Kidney capillary endothelial cell (primary cell): ENCODE measurements at regions not wholly inside any gene's neighbourhood (a gene's known extent, or its start where the extent isn't known, plus 50 kb on each side); places are given as distances from the start of the nearest gene placed in this dataset.
A peak's percentile ranks its signal among the peaks of the same experiment; 100 is the strongest.
"Not testable (repeated sequence)": the region's sequence is repeated elsewhere in the genome, so short reads cannot be mapped to it uniquely, and the experiment has no call there.

Source experiments
- DNase-seq: peaks from one replicate; pipeline ENCODE4 v3.0.0-alpha.2; 2018; ENCODE audit warnings: low spot score

- no peak for DNase-seq
Observed at GRCh38 chr3:16076564-16076963, 97.9 kb upstream of the GALNT15 start.

DNA sequence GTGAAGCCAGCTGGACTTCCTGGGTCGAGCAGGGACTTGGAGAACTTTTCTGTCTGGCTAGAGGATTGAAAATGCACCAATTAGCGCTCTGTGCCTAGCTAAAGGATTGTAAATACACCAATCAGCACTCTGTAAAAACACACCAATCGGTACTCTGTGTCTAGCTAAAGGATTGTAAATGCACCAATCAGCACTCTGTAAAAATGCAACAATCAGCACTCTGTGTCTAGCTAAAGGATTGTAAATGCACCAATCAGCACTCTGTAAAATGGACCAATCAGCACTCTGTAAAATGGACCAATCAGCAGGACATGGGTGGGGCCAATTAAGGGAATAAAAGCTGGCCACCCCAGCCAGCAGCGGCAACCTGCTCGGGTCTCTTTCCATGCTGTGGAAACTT lies 97.3 kb upstream of the GALNT15 start:
- not testable (repeated sequence) for DNase-seq

- DNase-seq, result not testable (repeated sequence)
Observed at GRCh38 chr3:16077681-16078080, 96.8 kb upstream of the GALNT15 start.

DNA sequence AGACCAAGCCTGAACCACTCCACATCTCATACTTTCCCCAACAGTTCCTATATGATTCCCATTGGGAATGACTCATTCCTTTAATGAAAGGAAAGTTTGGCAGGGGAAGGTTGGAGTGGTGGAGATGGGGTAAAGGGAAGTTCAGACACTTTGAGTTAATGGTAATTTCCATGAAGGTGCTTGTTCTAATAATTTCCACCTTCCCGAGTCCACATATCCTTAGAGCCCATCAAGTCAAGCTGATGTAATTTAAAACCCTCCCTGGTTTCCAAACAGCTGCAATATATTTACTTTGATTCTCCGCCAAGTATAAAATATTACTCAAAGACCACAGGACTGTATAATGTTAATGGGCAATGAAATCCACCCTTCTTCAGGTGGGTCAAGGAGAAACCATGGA lies 95.0 kb upstream of the GALNT15 start:
- no peak for DNase-seq

- no peak for DNase-seq
Observed at GRCh38 chr3:16081661-16082060, 92.8 kb upstream of the GALNT15 start.

- peak; percentile 90 for DNase-seq
Observed at GRCh38 chr3:16084887-16085286, 89.6 kb upstream of the GALNT15 start.

DNA sequence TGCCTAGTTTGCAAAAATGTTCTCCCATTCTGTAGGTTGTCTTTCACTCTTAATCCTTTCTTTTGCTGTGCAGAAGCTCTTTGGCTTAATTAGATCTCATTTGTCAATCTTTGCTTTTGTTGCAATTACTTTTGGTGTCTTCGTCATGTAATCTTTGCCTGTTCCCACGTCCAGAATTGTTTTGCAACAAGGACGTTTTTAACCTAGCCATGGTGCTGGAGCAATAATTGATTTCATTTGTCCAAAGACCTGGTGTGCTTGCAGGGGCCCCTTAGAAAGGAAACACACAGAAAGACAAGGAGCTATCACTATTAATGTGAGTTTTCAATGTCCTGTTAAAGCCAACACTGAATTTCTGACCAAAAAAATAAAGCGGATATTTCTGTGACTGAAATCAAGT lies 89.1 kb upstream of the GALNT15 start:
- no peak for DNase-seq

GRCh38 chr3:16085884-16086608 lies 88.4 kb upstream of the GALNT15 start:
- no peak for DNase-seq

DNA sequence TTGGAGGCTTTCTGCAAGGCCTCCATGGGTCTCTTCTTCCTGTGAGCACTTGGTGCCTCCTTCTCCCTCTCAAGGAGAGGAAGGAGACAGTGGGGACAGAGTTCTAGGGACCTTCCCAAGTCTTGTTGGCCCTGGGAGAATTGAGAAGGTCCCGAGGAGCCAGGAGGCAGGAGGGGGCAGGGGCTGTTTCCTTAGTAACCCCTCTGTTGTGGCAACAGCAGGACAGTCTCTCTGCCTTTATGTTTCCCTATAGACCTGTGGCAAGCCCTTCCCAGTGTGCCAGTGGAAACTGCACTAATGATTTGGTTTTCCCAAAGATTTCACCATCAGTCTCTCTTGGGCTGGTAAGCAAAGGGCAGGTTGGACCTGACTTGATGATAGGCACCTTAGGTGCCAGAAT lies 87.8 kb upstream of the GALNT15 start:
- DNase-seq, result no peak

DNA sequence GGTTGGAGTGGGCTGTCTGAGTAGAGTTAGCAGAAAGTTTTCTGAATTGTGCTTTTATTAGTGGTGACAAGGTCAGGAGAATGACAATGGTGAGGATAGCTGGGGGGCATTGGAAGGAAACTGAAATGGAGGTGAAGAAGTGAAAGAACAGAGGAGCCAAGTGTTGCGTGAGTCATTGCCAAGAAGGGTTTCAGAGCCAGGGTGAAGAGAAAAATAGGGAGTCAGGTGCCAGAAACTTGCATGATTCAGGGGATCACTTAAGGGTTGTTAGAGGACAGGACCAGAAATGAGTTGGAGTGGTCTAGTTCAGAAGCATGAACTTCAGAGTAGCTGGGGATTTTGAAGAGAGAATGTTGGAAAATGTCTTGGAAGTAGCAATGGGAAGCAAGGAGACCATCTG lies 86.0 kb upstream of the GALNT15 start:
- no peak for DNase-seq

DNA sequence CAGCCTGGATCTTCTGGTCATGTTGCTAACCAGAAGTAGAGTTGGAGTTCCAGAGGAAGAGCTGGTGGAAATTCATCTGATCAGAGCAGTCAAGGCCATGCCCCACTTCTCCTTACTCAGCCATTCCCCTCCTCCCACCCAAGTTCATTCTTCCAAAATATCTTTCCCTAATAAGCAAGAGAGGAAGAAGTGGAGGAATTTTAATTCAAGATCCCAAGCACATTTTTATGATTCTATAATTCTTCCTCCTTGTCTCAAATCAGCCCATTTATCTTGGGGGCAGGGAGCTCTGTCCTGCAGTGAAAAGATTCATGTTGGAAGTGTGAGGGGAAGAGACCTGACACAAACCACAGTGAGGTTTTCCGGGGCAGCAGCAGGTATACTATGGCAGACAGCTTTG lies 85.0 kb upstream of the GALNT15 start:
- no peak for DNase-seq

DNA sequence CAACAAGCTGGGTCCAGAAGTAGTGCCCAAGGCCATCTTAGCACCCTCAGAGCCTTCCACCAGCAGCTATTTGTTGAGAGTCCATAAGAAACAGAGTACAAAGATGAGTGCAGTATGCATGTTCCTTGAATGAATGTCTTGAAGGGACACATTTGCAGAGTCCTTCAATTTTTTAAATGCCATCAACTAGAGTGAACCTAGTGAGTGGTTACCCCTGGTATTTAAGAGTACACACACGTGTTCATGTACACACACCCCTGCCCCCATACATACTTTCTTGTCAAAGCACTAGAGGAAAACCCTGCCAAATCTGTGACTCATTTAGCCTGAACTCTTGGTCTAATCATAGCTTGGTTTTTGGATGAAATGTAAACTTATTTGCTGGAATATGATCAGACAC lies 84.5 kb upstream of the GALNT15 start:
- no peak for DNase-seq

DNA sequence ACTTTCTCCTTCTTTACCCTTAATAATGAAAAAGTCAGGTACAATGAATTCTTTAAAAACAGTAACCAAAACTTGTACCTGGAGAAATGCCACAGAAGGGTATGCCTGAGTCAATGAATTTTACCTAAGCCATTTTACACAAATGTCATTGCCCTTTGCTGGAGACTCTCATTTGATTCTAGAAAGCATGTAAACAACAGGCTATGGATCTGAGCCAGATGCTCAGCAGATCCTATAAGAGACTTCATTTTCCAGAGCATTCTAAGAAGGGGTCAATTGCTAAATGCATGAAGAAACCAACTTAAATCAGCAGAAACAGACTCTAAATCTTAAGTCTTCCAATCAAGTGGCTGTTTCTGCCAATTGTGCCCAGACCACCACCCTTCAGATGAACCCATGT lies 83.8 kb upstream of the GALNT15 start:
- DNase-seq, result no peak

DNA sequence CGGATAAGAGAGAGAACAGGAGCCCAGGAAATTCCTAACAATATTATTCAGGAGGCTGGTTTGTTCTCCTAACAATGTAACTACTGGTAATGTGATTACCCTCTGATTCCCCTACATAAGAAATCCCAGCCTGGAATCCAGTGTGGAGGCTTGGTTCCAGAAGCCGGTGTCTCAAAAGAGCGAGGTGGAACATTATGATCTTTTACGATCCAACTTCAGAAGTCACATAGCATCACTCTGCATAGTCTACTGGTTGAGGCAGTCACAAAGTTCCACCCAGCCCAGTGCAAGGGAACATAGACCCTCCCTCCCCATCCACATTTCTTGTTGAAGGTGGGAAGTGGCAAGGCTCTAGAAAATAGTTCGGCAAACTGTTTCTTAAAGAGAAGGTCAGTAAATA lies 81.6 kb upstream of the GALNT15 start:
- DNase-seq, result no peak

- no peak for DNase-seq
Observed at GRCh38 chr3:16101295-16102186, 72.9 kb upstream of the GALNT15 start.

GRCh38 chr3:16102187-16102561 lies 72.3 kb upstream of the GALNT15 start:
- no peak for DNase-seq

GRCh38 chr3:16102905-16103364 lies 71.5 kb upstream of the GALNT15 start:
- DNase-seq, result no peak

- DNase-seq, result no peak
Observed at GRCh38 chr3:16103472-16103871, 71.0 kb upstream of the GALNT15 start.

GRCh38 chr3:16104156-16104555 lies 70.3 kb upstream of the GALNT15 start:
- no peak for DNase-seq

- no peak for DNase-seq
Observed at GRCh38 chr3:16106050-16106449, 68.4 kb upstream of the GALNT15 start.

GRCh38 chr3:16108424-16108823 lies 66.1 kb upstream of the GALNT15 start:
- DNase-seq, result no peak

DNA sequence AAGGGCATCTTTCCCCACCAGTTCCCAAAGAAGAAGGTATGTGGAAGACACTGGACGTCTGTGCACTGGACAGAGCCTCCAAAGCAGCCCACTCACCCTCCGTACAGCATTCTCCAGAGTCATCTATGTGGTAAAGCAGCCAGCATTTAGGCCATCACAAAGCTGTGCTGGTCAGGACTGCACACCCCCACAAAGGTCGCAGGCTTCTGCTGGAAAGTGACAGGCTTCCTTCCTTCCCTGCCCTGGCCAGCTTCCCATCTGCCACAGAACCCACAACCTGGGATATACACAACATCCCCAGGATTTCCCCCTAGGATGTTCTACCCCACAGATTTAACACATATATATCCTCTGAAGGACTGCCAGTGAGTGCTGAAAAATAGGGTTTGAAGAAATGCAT lies 64.6 kb upstream of the GALNT15 start:
- no peak for DNase-seq

GRCh38 chr3:16112910-16113504 lies 61.5 kb upstream of the GALNT15 start:
- DNase-seq, result no peak
